Gastrocnemius medialis (tissue), 4 donors: ENCODE measurements at regions not wholly inside any gene's neighbourhood (a gene's known extent, or its start where the extent isn't known, plus 50 kb on each side); places are given as distances from the start of the nearest gene placed in this dataset.

Experiments
- ATAC-seq, 2 donors: fragments of 150-250 bp; one replicate each; pipeline ENCODE4 v1.9.1; 2016
- DNase-seq, 2 donors: peaks; one replicate each; pipeline ENCODE4 v3.0.0-alpha.2; 2019
- H3K27ac ChIP-seq, 4 donors: fragments of 200-600 bp; sonication (generic); 1 replicate in 1 of 4; 2 replicates in 3 of 4; pipeline ENCODE4 v1.5.1; 2016 to 2018; ENCODE audit warnings: mild to moderate bottlenecking in 2 of 4, moderate library complexity in 1 of 4
- H3K27me3 ChIP-seq, 3 donors: fragments of 200-600 bp; sonication (generic) in 2 of 3; 1 replicate in 1 of 3; 2 replicates in 2 of 3; pipeline versions ENCODE4 v1.5.1 to v1.6.0; 2016 to 2019; ENCODE audit warnings: mild to moderate bottlenecking in 1 of 3, moderate library complexity in 1 of 3
- H3K36me3 ChIP-seq, 2 donors: fragments of 200-600 bp; sonication (generic) in 1 of 2; one replicate each; pipeline ENCODE4 v1.5.1; 2017 to 2018
- H3K4me1 ChIP-seq, 2 donors: fragments of 200-600 bp; sonication (generic) in 1 of 2; one replicate each; pipeline ENCODE4 v1.5.1; 2016 to 2017; ENCODE audit warnings: mild to moderate bottlenecking in 2 of 2
- H3K4me3 ChIP-seq, 4 donors: fragments of 200-600 bp; sonication (generic) in 3 of 4; 1 replicate in 1 of 4; 2 replicates in 3 of 4; pipeline ENCODE4 v1.5.1; 2016 to 2019; ENCODE audit warnings: mild to moderate bottlenecking in 2 of 4
- H3K9me3 ChIP-seq, 3 donors: fragments of 200-600 bp; sonication (generic) in 2 of 3; 1 replicate in 1 of 3; 2 replicates in 2 of 3; pipeline ENCODE4 v1.5.1; 2016 to 2019
- CTCF ChIP-seq, 5 experiments: fragments of 450-650 bp in 3 of 5; fragments of 200-600 bp in 2 of 5; sonication (generic) in 2 of 5; IDR thresholded peaks in 4 of 5; conservative IDR thresholded peaks in 1 of 5; 1 replicate in 4 of 5; 2 replicates in 1 of 5; pipeline ENCODE4 v1.5.1; 2016 to 2019; ENCODE audit warnings: antibody characterized with exemption in 5 of 5, mild to moderate bottlenecking in 3 of 5, moderate library complexity in 3 of 5
- POLR2A ChIP-seq, 2 donors: fragments of 450-650 bp; IDR thresholded peaks; one replicate each; pipeline ENCODE4 v1.6.1; 2017; ENCODE audit warnings: antibody characterized with exemption in 2 of 2, mild to moderate bottlenecking in 2 of 2, moderate library complexity in 2 of 2
- in situ Hi-C, 4 donors: fragments of 200-750 bp; cut with MboI; loops; one replicate each; pipeline versions ENCODE4 v1.15.0 to v1.8.0; 2017; ENCODE audit warnings: low sequenced_read_pairs in 4 of 4
- intact Hi-C: fragments of 100-400 bp; cut with DNase I; formaldehyde crosslinking; loops from one replicate; pipeline ENCODE4 v1.15.1; 2023; ENCODE audit warnings: low total_unique reads

DNA sequence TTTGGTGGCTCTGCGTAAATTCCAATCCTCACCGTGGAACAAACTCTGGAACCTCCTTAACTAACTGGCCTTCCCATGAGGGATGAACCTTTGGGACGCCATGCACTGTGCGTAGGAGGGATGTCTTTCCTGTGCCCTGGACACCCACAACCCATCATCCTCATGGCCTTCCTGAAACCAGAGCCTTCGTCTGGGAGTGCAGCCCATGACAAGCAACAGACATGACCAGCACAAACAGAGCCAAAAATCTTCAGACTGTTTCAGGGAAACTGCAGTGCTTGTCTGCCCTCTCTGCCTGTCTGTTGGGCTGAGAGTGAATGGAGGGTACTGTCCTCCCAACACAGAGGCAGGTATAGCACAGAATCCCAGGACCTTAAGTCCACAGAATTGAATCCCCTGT lies 61.1 kb upstream of the BOC start:
- peaks cover 0 to 21% of the 10 kb centered on the region in 2 donors for H3K4me1 ChIP-seq
- H3K27me3 ChIP-seq = no peaks in the 10 kb centered on the region
- H3K36me3 ChIP-seq = no peaks in the 10 kb centered on the region
- DNase-seq (no peak), ATAC-seq (no peak)
- intact Hi-C loops (loop anchor here (10.0 kb wide), 1 partner anchor 125 kb away; no protein-coding TSS in a partner anchor), in situ Hi-C loops (no loop called here)
- TF ChIP-seq POLR2A (IDR thresholded peaks at IDR 0.05) (no peak), CTCF (IDR thresholded peaks at IDR 0.05 in 4 of 5, conservative IDR thresholded peaks at IDR 0.05 in 1 of 5) (no peak)
- no peak overlapping the region for H3K27ac ChIP-seq
- H3K4me3 ChIP-seq = no peak overlapping the region
- H3K9me3 ChIP-seq = no peaks in the 10 kb centered on the region

GRCh38 chr3:113151461-113152031 lies 59.8 kb upstream of the BOC start:
- intact Hi-C loops = loop anchor here (10.0 kb wide), 1 partner anchor 123 kb away; no protein-coding TSS in a partner anchor
- H3K9me3 ChIP-seq = no peaks in the 10 kb centered on the region
- peak overlapping the region; percentile 43 to 62 (median 52) for H3K27ac ChIP-seq
- no peaks in the 10 kb centered on the region for H3K36me3 ChIP-seq
- H3K4me1 ChIP-seq = peaks cover 0 to 21% of the 10 kb centered on the region in 2 donors
- no peak overlapping the region for H3K4me3 ChIP-seq
- in situ Hi-C loops = no loop called here
- peak; percentile 10 to 27 for DNase-seq
- TF ChIP-seq CTCF (IDR thresholded peaks at IDR 0.05 in 4 of 5, conservative IDR thresholded peaks at IDR 0.05 in 1 of 5) (no peak), POLR2A (IDR thresholded peaks at IDR 0.05) (no peak)
- no peaks in the 10 kb centered on the region for H3K27me3 ChIP-seq
- ATAC-seq = peak; percentile 70 to 72

- Histone ChIP-seq H3K9me3 (no peaks in the 10 kb centered on the region), H3K27ac (no peak overlapping the region), H3K36me3 (no peaks in the 10 kb centered on the region), H3K27me3 (no peaks in the 10 kb centered on the region), H3K4me3 (no peak overlapping the region), H3K4me1 (peaks cover 0 to 15% of the 10 kb centered on the region in 2 donors)
- DNase-seq = no peak
- ATAC-seq = no peak
- intact Hi-C loops = loop anchor here (10.0 kb wide), 1 partner anchor 122 kb away; no protein-coding TSS in a partner anchor
- in situ Hi-C loops = no loop called here
- TF ChIP-seq CTCF (IDR thresholded peaks at IDR 0.05 in 4 of 5, conservative IDR thresholded peaks at IDR 0.05 in 1 of 5) (no peak), POLR2A (IDR thresholded peaks at IDR 0.05) (no peak)
Observed at GRCh38 chr3:113152849-113153248, 58.5 kb upstream of the BOC start.

DNA sequence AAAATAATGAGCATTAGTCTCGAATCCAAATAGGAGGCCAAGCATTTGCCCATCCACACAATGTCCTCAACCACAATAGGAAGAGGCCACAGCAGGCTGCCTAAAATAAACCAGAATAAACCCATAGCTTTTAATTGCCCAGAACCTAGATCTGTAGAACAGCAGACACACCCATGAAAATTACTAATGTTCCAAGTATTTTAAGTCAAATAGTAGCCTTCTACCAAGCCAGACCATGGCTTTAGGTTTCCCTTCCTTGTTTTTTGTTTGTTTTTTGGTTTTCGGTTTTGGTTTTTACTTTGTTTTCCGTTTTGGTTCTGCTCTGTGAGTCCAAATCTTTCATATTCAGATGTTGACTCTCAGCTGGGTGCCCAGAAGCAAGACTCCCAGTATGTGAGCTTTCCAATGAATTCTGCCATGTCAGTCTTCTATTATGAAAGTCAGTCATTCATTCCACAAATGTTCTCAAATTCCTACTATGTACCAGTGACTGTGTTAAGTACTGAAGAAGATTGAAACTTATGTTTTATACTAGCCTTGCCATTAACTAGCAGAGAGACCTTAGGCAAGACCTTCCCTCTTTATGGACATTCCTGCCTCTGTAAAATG lies 57.8 kb upstream of the BOC start:
- in situ Hi-C loops = no loop called here
- TF ChIP-seq POLR2A (IDR thresholded peaks at IDR 0.05) (no peak), CTCF (IDR thresholded peaks at IDR 0.05 in 4 of 5, conservative IDR thresholded peaks at IDR 0.05 in 1 of 5) (no peak)
- ATAC-seq = no peak
- Histone ChIP-seq H3K4me3 (no peak overlapping the region), H3K36me3 (no peaks in the 10 kb centered on the region), H3K27me3 (no peaks in the 10 kb centered on the region), H3K9me3 (no peaks in the 10 kb centered on the region), H3K4me1 (peaks cover 0 to 15% of the 10 kb centered on the region in 2 donors), H3K27ac (no peak overlapping the region)
- DNase-seq = no peak
- intact Hi-C loops = loop anchor here (10.0 kb wide), 1 partner anchor 121 kb away; no protein-coding TSS in a partner anchor
